GM19043 (cell line): ENCODE measurements at regions not wholly inside any gene's neighbourhood (a gene's known extent, or its start where the extent isn't known, plus 50 kb on each side); places are given as distances from the start of the nearest gene placed in this dataset.
"Not testable (repeated sequence)": the region's sequence is repeated elsewhere in the genome, so short reads cannot be mapped to it uniquely, and the experiment has no call there.

Source experiments
- ATAC-seq: cut with Tn5 transposase; IDR thresholded peaks from one replicate; pipeline ENCODE4 v1.9.1; 2021; ENCODE audit warnings: low read depth; ENCODE audit not compliant: unreplicated experiment

DNA sequence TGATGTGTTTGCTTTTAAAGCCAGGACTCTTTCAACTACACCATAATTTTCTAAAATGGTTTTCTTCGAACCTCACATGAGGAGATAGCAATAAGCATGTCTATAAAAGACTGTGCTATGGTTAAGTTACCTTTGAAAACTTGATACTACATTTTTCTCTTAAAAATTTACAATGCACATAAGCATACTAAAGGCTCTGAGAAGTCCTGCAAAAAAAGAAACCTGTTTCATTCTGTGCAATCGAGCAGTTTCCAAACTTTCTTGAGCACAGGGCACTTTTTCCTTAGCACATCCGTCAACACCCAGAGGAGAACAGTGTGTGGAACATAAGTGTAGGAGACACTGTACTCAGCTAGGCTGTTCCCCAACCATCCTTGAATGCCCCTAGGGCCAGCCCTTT lies 144.1 kb upstream of the ARHGAP20 start:
- no peak for ATAC-seq

- ATAC-seq, result no peak
These were observed 143.0 kb upstream of the ARHGAP20 start for GRCh38 chr11:110855191-110855590.

- ATAC-seq, result no peak
These were observed 140.8 kb upstream of the ARHGAP20 start for GRCh38 chr11:110852921-110853490.

GRCh38 chr11:110850846-110851245 lies 138.6 kb upstream of the ARHGAP20 start:
- ATAC-seq, result no peak

GRCh38 chr11:110843053-110843452 lies 130.8 kb upstream of the ARHGAP20 start:
- ATAC-seq, result not testable (repeated sequence)

DNA sequence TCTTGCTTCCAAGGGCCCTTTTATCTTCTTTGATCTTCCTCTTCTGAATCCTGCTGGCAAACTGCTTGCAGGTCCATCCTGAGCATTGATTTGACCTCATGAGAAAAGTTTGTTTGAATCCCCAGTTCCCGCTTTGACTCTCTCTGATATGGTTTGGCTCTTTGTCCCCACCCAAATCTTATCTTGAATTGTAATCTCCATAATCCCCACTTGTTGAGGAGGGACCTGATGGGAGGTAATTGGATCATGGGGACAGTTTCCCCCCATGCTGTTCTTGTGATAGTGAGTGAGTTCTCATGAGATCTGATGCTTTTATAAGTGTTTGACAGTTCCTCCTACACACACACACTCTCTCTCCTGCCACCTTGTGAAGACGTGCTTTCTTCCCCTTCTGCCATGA lies 126.6 kb upstream of the ARHGAP20 start:
- ATAC-seq, result no peak

DNA sequence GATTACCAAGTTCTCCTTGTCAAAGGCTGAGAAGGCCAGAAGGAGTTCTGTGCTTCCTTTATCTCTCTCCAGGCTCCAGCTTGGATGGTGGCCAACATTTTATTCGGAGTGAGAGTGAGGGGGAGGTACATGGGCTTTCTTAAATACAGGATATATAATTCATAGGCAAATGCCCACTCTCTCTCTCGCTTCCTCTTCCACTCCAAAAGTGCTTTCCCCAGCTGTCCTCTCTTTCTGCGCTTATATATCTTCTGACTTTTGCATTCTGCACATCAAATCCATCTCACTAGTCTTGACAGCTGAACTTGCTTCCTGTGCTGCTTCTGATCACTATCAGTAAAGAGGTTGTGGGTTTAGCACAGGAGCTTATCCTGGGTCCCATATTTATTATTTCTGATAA lies 125.4 kb upstream of the ARHGAP20 start:
- ATAC-seq, result no peak

GRCh38 chr11:110835106-110835505 lies 122.9 kb upstream of the ARHGAP20 start:
- ATAC-seq, result no peak

DNA sequence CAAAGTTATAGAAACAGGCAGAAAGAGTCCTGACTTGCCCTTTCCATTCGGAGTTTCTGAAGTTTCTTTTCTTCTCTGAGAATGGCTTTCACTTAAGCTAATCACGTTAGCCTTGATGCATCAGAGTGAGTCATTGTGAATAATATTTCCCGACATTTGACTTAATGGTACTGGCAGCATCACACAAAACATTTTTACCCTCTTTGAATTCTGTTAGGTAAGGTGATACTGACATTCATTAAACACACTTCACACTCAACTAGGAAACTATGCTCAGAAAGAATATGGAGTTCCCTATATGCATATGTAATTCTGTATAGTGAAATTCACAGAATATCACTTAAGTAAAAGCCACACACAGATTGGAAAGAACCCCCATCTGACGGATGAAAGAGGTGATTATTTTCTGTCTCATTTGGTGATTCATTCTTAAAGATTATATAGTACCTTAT lies 120.8 kb upstream of the ARHGAP20 start:
- no peak for ATAC-seq

DNA sequence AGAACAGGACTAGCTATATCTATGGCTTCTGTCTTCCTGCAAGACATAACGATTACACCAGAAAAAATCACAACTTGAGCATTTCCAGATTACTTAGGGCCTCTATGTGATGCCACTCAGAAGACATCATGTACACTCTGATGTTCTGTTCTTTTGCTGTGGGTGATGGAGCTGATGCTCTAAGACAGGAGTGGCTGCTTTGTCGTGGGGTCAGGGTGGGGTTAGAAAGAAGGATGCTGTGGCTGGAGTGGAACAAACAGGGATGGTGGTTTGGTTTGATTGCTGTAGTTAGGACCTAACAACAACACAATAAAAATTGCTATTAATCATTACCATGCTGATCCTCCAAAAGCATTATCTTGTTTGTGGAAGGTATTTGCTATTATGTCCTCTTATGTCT lies 120.3 kb upstream of the ARHGAP20 start:
- no peak for ATAC-seq

DNA sequence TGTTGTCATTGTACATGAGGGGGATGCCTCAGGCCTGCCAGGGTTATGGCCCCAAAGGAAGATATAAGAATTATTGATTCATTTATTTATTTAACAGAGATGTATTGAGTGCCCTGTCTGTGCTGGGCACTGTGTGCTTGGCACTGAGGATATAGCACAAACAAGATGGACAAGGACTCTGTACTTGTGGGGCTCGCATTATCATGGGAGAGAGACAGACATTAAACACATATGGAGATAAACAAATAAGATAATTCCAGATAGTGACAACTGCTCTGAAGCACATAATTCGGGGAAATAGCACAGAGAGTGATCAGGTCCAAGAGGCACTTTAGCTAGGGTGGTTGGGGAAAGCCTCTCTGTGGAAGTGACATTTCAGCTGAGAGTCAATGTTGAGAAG lies 119.8 kb upstream of the ARHGAP20 start:
- no peak for ATAC-seq

- no peak for ATAC-seq
These were observed 118.5 kb upstream of the ARHGAP20 start for GRCh38 chr11:110830747-110831146.

GRCh38 chr11:110830344-110830743 lies 118.1 kb upstream of the ARHGAP20 start:
- no peak for ATAC-seq

GRCh38 chr11:110829873-110830272 lies 117.6 kb upstream of the ARHGAP20 start:
- no peak for ATAC-seq

DNA sequence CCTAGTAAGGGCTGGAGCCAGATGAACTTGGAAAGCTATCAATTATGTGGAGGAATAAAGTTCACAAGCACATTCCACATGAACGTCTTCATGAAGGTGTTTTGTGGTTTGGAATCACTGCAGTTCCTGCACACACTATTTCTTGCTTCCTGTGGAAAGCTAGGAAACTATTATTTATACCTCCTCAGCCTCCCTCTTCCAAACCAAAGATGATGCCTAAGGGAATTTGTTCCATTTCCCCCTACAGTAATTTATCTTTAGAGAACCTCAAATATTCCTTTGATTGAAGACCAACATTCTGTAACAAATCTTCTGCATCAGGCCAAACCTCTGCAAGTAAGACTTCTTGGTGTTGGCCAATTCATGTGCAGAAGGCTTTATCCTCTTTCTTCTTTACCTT lies 115.8 kb upstream of the ARHGAP20 start:
- ATAC-seq, result no peak

DNA sequence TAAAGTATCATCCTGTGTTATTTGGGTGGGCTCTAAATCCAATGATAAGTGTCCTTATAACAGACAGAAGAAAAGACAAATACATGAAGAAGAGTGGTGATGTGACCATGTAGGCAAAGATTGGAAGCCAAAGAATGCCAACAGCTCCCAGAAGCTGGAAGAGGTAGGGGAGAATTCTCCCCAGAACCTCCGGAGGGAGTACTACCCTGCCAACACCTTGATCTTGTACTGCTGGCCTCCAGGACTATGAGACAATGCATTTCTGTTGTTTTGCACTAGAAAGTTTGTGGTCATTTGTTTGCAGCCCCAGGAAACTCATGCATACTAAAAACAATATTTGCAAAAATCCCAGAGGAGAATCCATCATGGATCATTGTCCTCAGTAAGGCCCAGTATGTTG lies 115.0 kb upstream of the ARHGAP20 start:
- no peak for ATAC-seq

- no peak for ATAC-seq
These were observed 112.8 kb upstream of the ARHGAP20 start for GRCh38 chr11:110824912-110825620.

DNA sequence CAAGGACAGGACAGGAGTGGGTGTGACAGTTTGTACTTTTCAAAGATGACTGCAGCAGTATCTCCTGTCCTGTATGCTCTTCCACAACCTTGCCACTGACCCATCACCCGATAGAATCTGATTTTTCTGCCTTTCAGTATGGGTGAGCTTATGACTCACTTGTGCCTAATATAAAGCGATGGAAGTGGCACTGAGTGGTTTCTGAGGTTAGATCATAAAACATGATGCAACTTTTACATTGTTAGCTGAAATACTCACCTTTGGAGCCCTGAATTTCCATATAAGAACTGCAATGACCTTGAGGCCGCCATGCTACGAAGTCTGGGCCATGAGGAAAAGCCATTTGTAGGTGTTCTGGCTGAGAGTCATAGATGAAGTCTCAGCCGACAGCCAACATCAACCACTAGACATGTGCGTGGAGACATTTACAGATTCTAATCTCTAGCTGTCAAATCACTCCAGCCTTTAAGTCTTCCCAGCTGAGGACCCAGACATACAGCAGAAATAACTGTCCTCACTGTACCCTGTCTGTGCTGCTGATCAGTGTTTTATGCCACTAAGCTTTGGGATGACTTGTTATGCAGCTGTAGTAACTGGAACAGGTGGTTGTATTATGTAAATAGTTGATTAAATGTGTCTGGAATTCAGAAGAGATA lies 105.9 kb upstream of the ARHGAP20 start:
- ATAC-seq, result no peak

GRCh38 chr11:110812086-110812733 lies 100.0 kb upstream of the ARHGAP20 start:
- no peak for ATAC-seq

- ATAC-seq, result no peak
These were observed 97.4 kb upstream of the ARHGAP20 start for GRCh38 chr11:110809417-110810199.

GRCh38 chr11:110808248-110808647 lies 96.0 kb upstream of the ARHGAP20 start:
- no peak for ATAC-seq
